ENCODE measurements at regions not wholly inside any gene's neighbourhood (a gene's known extent, or its start where the extent isn't known, plus 50 kb on each side); places are given as distances from the start of the nearest gene placed in this dataset.

DNA sequence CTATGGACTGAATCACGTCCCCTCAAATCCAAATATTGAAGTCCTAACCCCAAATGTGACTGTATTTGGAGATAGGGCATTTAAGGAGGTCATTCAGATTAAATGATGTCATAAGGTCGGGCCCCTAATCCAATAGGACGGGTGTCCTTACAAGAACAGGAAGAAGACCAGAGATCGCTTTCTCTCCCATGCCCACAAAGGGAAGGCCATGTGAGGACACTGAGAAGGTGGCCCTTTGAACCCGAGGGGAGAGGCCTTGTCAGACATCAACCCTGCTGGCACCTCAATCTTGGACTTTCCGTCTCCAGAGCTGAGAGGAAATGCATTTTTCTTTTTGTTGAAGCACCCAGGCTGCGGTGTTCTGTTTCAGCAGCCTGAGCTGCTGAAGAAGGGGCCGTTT lies 72.3 kb upstream of the KLF6 start:
- TF ChIP-seq SMC3 (conservative IDR thresholded peaks at IDR 0.05; ENCODE audit: insufficient read depth, low read depth, low read length) (no peak), POLR2A (conservative IDR thresholded peaks at IDR 0.05) (no peak), EP300 (IDR thresholded peaks at IDR 0.05; ENCODE audit: low read length) (no peak), TGIF2 (CRISPR knock-in tag; IDR thresholded peaks at IDR 0.05) (no peak), CTCF (IDR thresholded peaks at IDR 0.05 in 2 of 3, conservative IDR thresholded peaks at IDR 0.05 in 1 of 3; ENCODE audit: insufficient read depth in 2 of 3, low read depth in 1 of 3, low read length in 3 of 3) (no peak), RFX5 (IDR thresholded peaks at IDR 0.05; ENCODE audit: low read depth, low read length) (no peak), TARDBP (IDR thresholded peaks at IDR 0.05) (no peak), NFIC (IDR thresholded peaks at IDR 0.05) (no peak), SNRNP70 (optimal IDR thresholded peaks at IDR 0.05; ENCODE audit: low read depth, low read length) (no peak), CCAR2 (IDR thresholded peaks at IDR 0.05; ENCODE audit: low read depth, low read length) (no peak), HDAC6 (IDR thresholded peaks at IDR 0.05; ENCODE audit: low read depth, low read length) (no peak)
- TF ChIP-seq, protein P1, sequence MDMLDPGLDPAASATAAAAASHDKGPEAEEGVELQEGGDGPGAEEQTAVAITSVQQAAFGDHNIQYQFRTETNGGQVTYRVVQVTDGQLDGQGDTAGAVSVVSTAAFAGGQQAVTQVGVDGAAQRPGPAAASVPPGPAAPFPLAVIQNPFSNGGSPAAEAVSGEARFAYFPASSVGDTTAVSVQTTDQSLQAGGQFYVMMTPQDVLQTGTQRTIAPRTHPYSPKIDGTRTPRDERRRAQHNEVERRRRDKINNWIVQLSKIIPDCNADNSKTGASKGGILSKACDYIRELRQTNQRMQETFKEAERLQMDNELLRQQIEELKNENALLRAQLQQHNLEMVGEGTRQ (CRISPR knock-in tag; IDR thresholded peaks at IDR 0.05), result no peak
- TF ChIP-seq, protein P2, sequence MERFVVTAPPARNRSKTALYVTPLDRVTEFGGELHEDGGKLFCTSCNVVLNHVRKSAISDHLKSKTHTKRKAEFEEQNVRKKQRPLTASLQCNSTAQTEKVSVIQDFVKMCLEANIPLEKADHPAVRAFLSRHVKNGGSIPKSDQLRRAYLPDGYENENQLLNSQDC (CRISPR knock-in tag; IDR thresholded peaks at IDR 0.05), result no peak
- TF ChIP-seq, protein P3, sequence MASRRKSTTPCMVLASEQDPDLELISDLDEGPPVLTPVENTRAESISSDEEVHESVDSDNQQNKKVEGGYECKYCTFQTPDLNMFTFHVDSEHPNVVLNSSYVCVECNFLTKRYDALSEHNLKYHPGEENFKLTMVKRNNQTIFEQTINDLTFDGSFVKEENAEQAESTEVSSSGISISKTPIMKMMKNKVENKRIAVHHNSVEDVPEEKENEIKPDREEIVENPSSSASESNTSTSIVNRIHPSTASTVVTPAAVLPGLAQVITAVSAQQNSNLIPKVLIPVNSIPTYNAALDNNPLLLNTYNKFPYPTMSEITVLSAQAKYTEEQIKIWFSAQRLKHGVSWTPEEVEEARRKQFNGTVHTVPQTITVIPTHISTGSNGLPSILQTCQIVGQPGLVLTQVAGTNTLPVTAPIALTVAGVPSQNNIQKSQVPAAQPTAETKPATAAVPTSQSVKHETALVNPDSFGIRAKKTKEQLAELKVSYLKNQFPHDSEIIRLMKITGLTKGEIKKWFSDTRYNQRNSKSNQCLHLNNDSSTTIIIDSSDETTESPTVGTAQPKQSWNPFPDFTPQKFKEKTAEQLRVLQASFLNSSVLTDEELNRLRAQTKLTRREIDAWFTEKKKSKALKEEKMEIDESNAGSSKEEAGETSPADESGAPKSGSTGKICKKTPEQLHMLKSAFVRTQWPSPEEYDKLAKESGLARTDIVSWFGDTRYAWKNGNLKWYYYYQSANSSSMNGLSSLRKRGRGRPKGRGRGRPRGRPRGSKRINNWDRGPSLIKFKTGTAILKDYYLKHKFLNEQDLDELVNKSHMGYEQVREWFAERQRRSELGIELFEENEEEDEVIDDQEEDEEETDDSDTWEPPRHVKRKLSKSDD (conservative IDR thresholded peaks at IDR 0.05; ENCODE audit: low read length), result no peak

Data from K562 (cell line).